A549 (cell line): ENCODE measurements at regions not wholly inside any gene's neighbourhood (a gene's known extent, or its start where the extent isn't known, plus 50 kb on each side); places are given as distances from the start of the nearest gene placed in this dataset.

Source experiments
- CTCF ChIP-seq: fragments of >200 bp; sonication (Bioruptor Twin); formaldehyde crosslinking; IDR thresholded peaks from 3 replicates; pipeline ENCODE4 v1.5.1; 2016
- PBX3 ChIP-seq: IDR thresholded peaks from 2 replicates; pipeline ENCODE4 v1.6.1; 2012
- POLR2A ChIP-seq: IDR thresholded peaks from 2 replicates; pipeline ENCODE4 v1.6.1; 2012; ENCODE audit warnings: mild to moderate bottlenecking, low read length
- RAD21 ChIP-seq, 2 experiments: fragments of >200 bp in 1 of 2; sonication (Bioruptor Twin) in 1 of 2; formaldehyde crosslinking in 1 of 2; IDR thresholded peaks in 1 of 2; conservative IDR thresholded peaks in 1 of 2; 2 replicates in 1 of 2; 3 replicates in 1 of 2; pipeline ENCODE4 v1.6.1; 2012 to 2018; ENCODE audit warnings: inconsistent platforms in 1 of 2
- SMC3 ChIP-seq: fragments of >200 bp; sonication (Bioruptor Twin); formaldehyde crosslinking; IDR thresholded peaks from 3 replicates; pipeline ENCODE4 v1.6.1; 2018; ENCODE audit warnings: inconsistent platforms

GRCh38 chr15:97517737-97518136, 442.8 kb upstream of the ARRDC4 start:
- no peak for TF ChIP-seq CTCF
- no peak for TF ChIP-seq SMC3
- TF ChIP-seq POLR2A, result no peak
- TF ChIP-seq PBX3, result no peak
- TF ChIP-seq RAD21 (conservative IDR thresholded peaks at IDR 0.05 in 1 of 2, IDR thresholded peaks at IDR 0.05 in 1 of 2), result no peak
